Caco-2 (cell line): ENCODE measurements at regions not wholly inside any gene's neighbourhood (a gene's known extent, or its start where the extent isn't known, plus 50 kb on each side); places are given as distances from the start of the nearest gene placed in this dataset.

Experiments used
- BruUV-seq: library from RNA; stranded (reverse); fragments of 400-500 nt; replicated peaks from 2 replicates; lab custom pipeline; 2021; lab: Mats Ljungman, UMichigan
- CTCF ChIA-PET: fragments of 300-600 bp; sonication (Branson Sonifier 250); formaldehyde crosslinking; loops from one replicate; lab custom pipeline; 2022; ENCODE audit warnings: antibody characterized with exemption; lab: Charles Lee
- POLR2A ChIA-PET: fragments of 300-600 bp; sonication (Branson Sonifier 250); formaldehyde crosslinking; loops from one replicate; lab custom pipeline; 2022; ENCODE audit warnings: antibody characterized with exemption; lab: Charles Lee
- DNase-seq, 2 experiments: peaks; one replicate each; pipeline versions ENCODE4 v3.0.0 to v3.0.0-alpha.2; 2020 to 2022
- H3K27me3 ChIP-seq: replicated peaks from 2 replicates; pipeline ENCODE4 v1.6.0; 2011; ENCODE audit warnings: low read length; ENCODE audit not compliant: control insufficient read depth, insufficient read depth
- H3K36me3 ChIP-seq: 2 replicates; pipeline ENCODE4 v1.5.1; 2011; ENCODE audit warnings: low read length; ENCODE audit not compliant: control insufficient read depth, insufficient read depth
- H3K4me1 ChIP-seq: fragments of 250-450 bp; sonication (Bioruptor Pico); 2 replicates; pipeline ENCODE4 v1.5.1; 2020; ENCODE audit warnings: mild to moderate bottlenecking
- H3K4me3 ChIP-seq: 2 replicates; pipeline ENCODE4 v1.5.1; 2011; ENCODE audit warnings: low read depth, mild to moderate bottlenecking, control low read depth, low read length
- H3K9me3 ChIP-seq: fragments of 250-450 bp; sonication (Bioruptor Pico); 2 replicates; pipeline ENCODE4 v1.5.1; 2020; ENCODE audit warnings: mild to moderate bottlenecking, moderate library complexity
- H3K27ac Mint-ChIP-seq: one replicate; pipeline ENCODE4 v1.8.0; 2022; ENCODE audit warnings: mixed read lengths; ENCODE audit not compliant: unreplicated experiment
- H3K27me3 Mint-ChIP-seq: one replicate; pipeline ENCODE4 v1.8.0; 2022; ENCODE audit warnings: mixed read lengths; ENCODE audit not compliant: insufficient read depth, unreplicated experiment
- H3K36me3 Mint-ChIP-seq: one replicate; pipeline ENCODE4 v1.8.0; 2022; ENCODE audit warnings: mild to moderate bottlenecking, mixed read lengths; ENCODE audit not compliant: insufficient read depth, unreplicated experiment
- H3K4me1 Mint-ChIP-seq: one replicate; pipeline ENCODE4 v1.8.0; 2022; ENCODE audit warnings: low read depth, mixed read lengths; ENCODE audit not compliant: unreplicated experiment
- H3K4me3 Mint-ChIP-seq: one replicate; pipeline ENCODE4 v1.8.0; 2022; ENCODE audit warnings: mild to moderate bottlenecking, moderate library complexity, mixed read lengths; ENCODE audit not compliant: unreplicated experiment
- H3K9me3 Mint-ChIP-seq: one replicate; pipeline ENCODE4 v1.8.0; 2022; ENCODE audit warnings: mixed read lengths; ENCODE audit not compliant: unreplicated experiment
- CTCF ChIP-seq, 2 experiments: fragments of 200-600 bp in 1 of 2; IDR thresholded peaks; 1 replicate in 1 of 2; 2 replicates in 1 of 2; pipeline versions ENCODE4 v1.5.1 to v1.8.0; 2011 to 2022; ENCODE audit warnings: antibody characterized with exemption in 1 of 2, control low read depth in 1 of 2, inconsistent platforms in 1 of 2, low read depth in 1 of 2, low read length in 1 of 2, mild to moderate bottlenecking in 1 of 2, moderate library complexity in 1 of 2; ENCODE audit not compliant: insufficient read depth in 1 of 2, severe bottlenecking in 1 of 2, unreplicated experiment in 1 of 2
- intact Hi-C: fragments of 100-400 bp; cut with micrococcal nuclease; formaldehyde crosslinking; loops from one replicate; pipeline ENCODE4 v1.10.0; 2022; ENCODE audit not compliant: unreplicated experiment

GRCh38 chr7:118094044-118094443 lies 89.9 kb upstream of the LSM8 start:
- Mint-ChIP-seq H3K27ac (no peak overlapping the region), H3K4me3 (no peak overlapping the region), H3K4me1 (no peaks in the 10 kb centered on the region), H3K9me3 (peaks cover 7% of the 10 kb centered on the region), H3K27me3 (peaks cover 8% of the 10 kb centered on the region), H3K36me3 (no peaks in the 10 kb centered on the region)
- TF ChIP-seq CTCF (IDR thresholded peaks at IDR 0.05; ENCODE audit: insufficient read depth in 1 of 2, low read depth in 1 of 2, low read length in 1 of 2, severe bottlenecking in 1 of 2, unreplicated experiment in 1 of 2), result no peak
- Histone ChIP-seq H3K36me3 (no peaks in the 10 kb centered on the region), H3K27me3 (no peaks in the 10 kb centered on the region), H3K4me3 (no peak overlapping the region), H3K4me1 (no peaks in the 10 kb centered on the region), H3K9me3 (no peaks in the 10 kb centered on the region)
- POLR2A ChIA-PET, result no interaction called here
- no peak for DNase-seq
- no TSS peak for BruUV-seq
- intact Hi-C loops, result no loop called here
- CTCF ChIA-PET, result no interaction called here

GRCh38 chr7:118104812-118105441 lies 79.0 kb upstream of the LSM8 start:
- ChIA-PET POLR2A (no interaction called here), CTCF (interaction anchor here (1.0 kb wide), 1 partner anchor 389 kb away, joined by 3 read pairs; no protein-coding TSS in a partner anchor)
- Histone ChIP-seq H3K4me1 (no peaks in the 10 kb centered on the region), H3K27me3 (no peaks in the 10 kb centered on the region), H3K4me3 (no peak overlapping the region), H3K36me3 (no peaks in the 10 kb centered on the region), H3K9me3 (no peaks in the 10 kb centered on the region)
- H3K4me3 Mint-ChIP-seq, result no peak overlapping the region
- peak in 1 of 2 experiments; percentile 7 for DNase-seq
- H3K9me3 Mint-ChIP-seq, result no peaks in the 10 kb centered on the region
- BruUV-seq, result no TSS peak
- H3K36me3 Mint-ChIP-seq, result no peaks in the 10 kb centered on the region
- peaks cover 2% of the 10 kb centered on the region for H3K27me3 Mint-ChIP-seq
- no peaks in the 10 kb centered on the region for H3K4me1 Mint-ChIP-seq
- TF ChIP-seq CTCF (IDR thresholded peaks at IDR 0.05; ENCODE audit: insufficient read depth in 1 of 2, low read depth in 1 of 2, low read length in 1 of 2, severe bottlenecking in 1 of 2, unreplicated experiment in 1 of 2), result peak in 1 of 2 experiments; percentile 43
- intact Hi-C loops, result loop anchor here (1.0 to 2.0 kb wide), 3 partner anchors 230 to 704 kb away; no protein-coding TSS in a partner anchor
- no peak overlapping the region for H3K27ac Mint-ChIP-seq

- BruUV-seq, result no TSS peak
- H3K9me3 Mint-ChIP-seq, result peaks cover 10% of the 10 kb centered on the region
Observed at GRCh38 chr7:118109607-118110006, 74.4 kb upstream of the LSM8 start.

More at GRCh38 chr7:118109607-118110006, 74.4 kb upstream of the LSM8 start:
- CTCF ChIA-PET, result no interaction called here
- Mint-ChIP-seq H3K36me3 (no peaks in the 10 kb centered on the region), H3K27me3 (peaks cover 2% of the 10 kb centered on the region), H3K4me1 (no peaks in the 10 kb centered on the region), H3K27ac (no peak overlapping the region), H3K4me3 (no peak overlapping the region)
- DNase-seq, result peak in 1 of 2 experiments; percentile 10
- TF ChIP-seq CTCF (IDR thresholded peaks at IDR 0.05; ENCODE audit: insufficient read depth in 1 of 2, low read depth in 1 of 2, low read length in 1 of 2, severe bottlenecking in 1 of 2, unreplicated experiment in 1 of 2), result no peak
- POLR2A ChIA-PET, result no interaction called here
- Histone ChIP-seq H3K4me3 (no peak overlapping the region), H3K9me3 (peaks cover 3% of the 10 kb centered on the region; the same call in 1 of the 2 replicates), H3K27me3 (no peaks in the 10 kb centered on the region), H3K4me1 (no peaks in the 10 kb centered on the region), H3K36me3 (no peaks in the 10 kb centered on the region)
- intact Hi-C loops, result no loop called here
